Uterus (tissue), 2 donors: ENCODE measurements at regions not wholly inside any gene's neighbourhood (a gene's known extent, or its start where the extent isn't known, plus 50 kb on each side); places are given as distances from the start of the nearest gene placed in this dataset.

Source experiments
- POLR2A ChIP-seq, 2 donors: fragments of 450-650 bp; IDR thresholded peaks; one replicate each; pipeline ENCODE4 v1.6.1; 2016; ENCODE audit warnings: antibody characterized with exemption in 2 of 2, mild to moderate bottlenecking in 1 of 2, moderate library complexity in 1 of 2
- TF ChIP-seq, protein P1 (sequence below), 4 experiments: fragments of 200-600 bp in 2 of 4; fragments of 450-650 bp in 2 of 4; sonication (generic) in 2 of 4; IDR thresholded peaks; one replicate each; pipeline ENCODE4 v1.5.1; 2016 to 2019; ENCODE audit warnings: antibody characterized with exemption in 4 of 4, mild to moderate bottlenecking in 2 of 4, moderate library complexity in 1 of 4

DNA sequence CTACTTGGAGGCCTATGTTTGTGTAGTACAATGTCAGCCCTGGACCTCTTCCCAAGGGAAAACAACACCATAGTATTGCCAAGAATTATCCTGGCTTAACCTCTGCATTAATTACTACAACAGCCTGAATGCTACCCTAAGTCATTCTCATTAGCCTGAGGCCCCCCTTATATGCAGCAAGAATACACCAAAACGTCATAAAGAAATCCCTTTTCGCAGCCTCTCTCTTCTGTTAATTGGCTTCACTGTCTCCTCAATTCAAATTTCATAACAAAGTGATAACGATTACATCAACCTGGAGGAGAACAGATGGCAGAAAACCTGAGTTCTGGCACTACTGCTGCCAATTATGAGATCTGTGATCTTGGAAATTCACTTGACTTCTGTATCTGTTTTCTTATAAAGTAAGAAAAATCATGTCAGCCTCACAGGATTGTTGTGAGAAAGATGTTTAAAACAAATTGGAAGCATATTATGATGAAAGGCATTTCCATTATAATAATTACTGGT is 1663.1 kb downstream of the STIM2 start:
- TF ChIP-seq, protein P1, sequence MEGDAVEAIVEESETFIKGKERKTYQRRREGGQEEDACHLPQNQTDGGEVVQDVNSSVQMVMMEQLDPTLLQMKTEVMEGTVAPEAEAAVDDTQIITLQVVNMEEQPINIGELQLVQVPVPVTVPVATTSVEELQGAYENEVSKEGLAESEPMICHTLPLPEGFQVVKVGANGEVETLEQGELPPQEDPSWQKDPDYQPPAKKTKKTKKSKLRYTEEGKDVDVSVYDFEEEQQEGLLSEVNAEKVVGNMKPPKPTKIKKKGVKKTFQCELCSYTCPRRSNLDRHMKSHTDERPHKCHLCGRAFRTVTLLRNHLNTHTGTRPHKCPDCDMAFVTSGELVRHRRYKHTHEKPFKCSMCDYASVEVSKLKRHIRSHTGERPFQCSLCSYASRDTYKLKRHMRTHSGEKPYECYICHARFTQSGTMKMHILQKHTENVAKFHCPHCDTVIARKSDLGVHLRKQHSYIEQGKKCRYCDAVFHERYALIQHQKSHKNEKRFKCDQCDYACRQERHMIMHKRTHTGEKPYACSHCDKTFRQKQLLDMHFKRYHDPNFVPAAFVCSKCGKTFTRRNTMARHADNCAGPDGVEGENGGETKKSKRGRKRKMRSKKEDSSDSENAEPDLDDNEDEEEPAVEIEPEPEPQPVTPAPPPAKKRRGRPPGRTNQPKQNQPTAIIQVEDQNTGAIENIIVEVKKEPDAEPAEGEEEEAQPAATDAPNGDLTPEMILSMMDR (IDR thresholded peaks at IDR 0.05) = no peak
- TF ChIP-seq POLR2A (IDR thresholded peaks at IDR 0.05) = no peak
